ENCODE measurements at regions not wholly inside any gene's neighbourhood (a gene's known extent, or its start where the extent isn't known, plus 50 kb on each side); places are given as distances from the start of the nearest gene placed in this dataset.

DNA sequence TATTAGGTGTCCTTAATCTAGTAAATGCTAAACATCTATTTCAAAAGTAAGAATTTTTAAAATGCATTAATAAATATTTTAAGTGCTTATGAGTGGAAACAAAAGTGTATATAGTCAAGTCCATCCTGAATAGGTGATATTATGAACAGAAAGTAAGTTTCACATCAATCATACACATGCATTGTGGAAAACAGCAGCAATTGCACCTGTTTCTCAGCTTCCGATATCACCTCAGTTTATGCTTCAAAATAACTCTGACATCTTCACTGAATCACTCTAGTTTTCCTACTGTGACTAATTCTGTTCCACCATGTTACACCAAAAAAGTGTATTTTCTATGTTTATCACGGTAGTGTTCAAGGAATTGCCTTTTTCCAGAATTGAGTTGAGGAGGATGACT, 172.6 kb upstream of the MANEA start:
- H3K36me3 ChIP-seq (replicated peaks; ENCODE audit: control insufficient read depth, insufficient read depth, low read length) = no peaks in the 10 kb centered on the region
- H3K4me3 ChIP-seq (ENCODE audit: insufficient read depth, low read depth, low read length) = no peak overlapping the region
- H3K27me3 ChIP-seq (ENCODE audit: control insufficient read depth, insufficient read depth, low read length) = no peaks in the 10 kb centered on the region
- no peak for DNase-seq

DNA sequence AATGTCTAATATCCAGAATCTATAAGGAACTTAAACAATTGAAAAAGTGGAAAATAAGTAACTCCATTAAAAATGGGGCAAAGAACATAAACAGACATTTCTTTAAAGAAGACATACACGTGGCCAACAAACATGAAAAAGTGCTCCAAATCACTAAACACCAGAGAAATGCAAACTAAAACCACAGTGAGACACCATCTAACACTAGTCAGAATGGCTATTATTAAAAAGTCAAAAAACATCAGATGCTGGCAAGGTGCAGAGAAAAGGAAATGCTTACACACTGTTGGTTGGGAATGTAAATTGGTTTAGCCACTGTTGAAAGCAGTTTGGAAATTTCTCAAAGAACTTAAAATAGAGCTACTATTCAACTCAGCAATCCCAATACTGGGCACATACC, 169.2 kb upstream of the MANEA start:
- Histone ChIP-seq H3K27me3 (ENCODE audit: control insufficient read depth, insufficient read depth, low read length) (no peaks in the 10 kb centered on the region), H3K4me3 (ENCODE audit: insufficient read depth, low read depth, low read length) (no peak overlapping the region), H3K36me3 (replicated peaks; ENCODE audit: control insufficient read depth, insufficient read depth, low read length) (no peaks in the 10 kb centered on the region)
- DNase-seq = no peak

GRCh38 chr6:95410168-95410567, 167.2 kb upstream of the MANEA start:
- no peak for DNase-seq
- Histone ChIP-seq H3K27me3 (ENCODE audit: control insufficient read depth, insufficient read depth, low read length) (no peaks in the 10 kb centered on the region), H3K36me3 (replicated peaks; ENCODE audit: control insufficient read depth, insufficient read depth, low read length) (no peaks in the 10 kb centered on the region), H3K4me3 (ENCODE audit: insufficient read depth, low read depth, low read length) (no peak overlapping the region)

DNA sequence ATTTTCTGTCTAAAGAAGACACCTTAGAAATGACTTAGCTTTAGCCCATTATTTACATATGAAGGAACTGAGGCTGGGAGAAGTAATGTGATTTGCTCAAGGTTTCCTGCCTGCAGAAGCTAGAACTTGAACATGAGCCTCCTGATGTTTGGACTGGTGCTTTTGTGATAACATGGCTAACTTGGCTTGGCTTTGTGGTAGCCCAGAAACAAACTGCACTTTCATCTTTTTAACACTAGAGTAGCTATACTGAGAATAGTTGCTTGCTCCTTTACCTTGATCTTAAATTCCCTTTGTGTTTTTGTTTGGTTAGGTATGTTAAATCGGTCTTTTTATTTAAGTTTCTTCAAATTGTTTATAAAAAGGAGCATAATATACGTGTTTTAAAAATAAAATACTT, 163.5 kb upstream of the MANEA start:
- no peaks in the 10 kb centered on the region for H3K27me3 ChIP-seq (ENCODE audit: control insufficient read depth, insufficient read depth, low read length)
- H3K4me3 ChIP-seq (ENCODE audit: insufficient read depth, low read depth, low read length) = no peak overlapping the region
- peak; percentile 0 for DNase-seq
- no peaks in the 10 kb centered on the region for H3K36me3 ChIP-seq (replicated peaks; ENCODE audit: control insufficient read depth, insufficient read depth, low read length)

DNA sequence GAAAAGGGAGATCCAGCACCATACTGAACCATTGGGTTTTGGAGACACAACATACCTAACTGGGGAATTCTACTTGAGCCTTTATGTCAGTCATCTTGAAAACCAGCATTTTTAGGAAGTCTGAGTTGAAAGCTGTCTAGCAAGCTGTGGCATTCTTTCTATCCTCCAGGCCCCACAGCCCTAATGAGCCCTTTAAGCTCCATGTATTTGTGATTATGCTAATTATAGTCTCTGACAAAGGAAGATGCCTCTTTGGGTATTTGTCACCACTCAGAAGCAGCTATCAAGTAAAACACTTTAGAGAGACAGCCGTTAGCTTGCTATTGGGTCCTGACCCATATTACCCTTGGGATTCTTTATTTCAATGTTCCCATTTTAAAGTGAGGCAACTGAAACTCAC, 159.5 kb upstream of the MANEA start:
- H3K36me3 ChIP-seq (replicated peaks; ENCODE audit: control insufficient read depth, insufficient read depth, low read length) = no peaks in the 10 kb centered on the region
- H3K27me3 ChIP-seq (ENCODE audit: control insufficient read depth, insufficient read depth, low read length) = no peaks in the 10 kb centered on the region
- H3K4me3 ChIP-seq (ENCODE audit: insufficient read depth, low read depth, low read length) = no peak overlapping the region
- DNase-seq = no peak

DNA sequence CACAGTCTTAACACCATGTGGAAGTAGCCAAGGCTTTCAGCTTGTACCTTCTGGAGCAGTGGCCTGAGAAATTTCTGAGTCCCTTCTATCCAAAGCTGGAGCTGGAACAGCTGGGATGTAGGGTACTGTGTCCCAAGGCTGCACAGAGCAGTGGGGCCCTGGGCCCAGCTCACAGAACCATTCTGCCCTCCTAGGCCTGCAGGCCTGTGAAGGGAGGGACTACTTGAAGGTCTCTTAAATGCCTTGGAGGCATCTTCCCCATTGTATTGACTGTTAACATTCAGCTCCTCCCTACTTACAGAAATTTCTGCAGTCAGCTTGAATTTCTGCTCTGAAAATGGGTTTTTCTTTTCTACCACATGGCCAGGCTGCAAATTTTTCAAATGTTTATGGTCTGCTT, 156.5 kb upstream of the MANEA start:
- Histone ChIP-seq H3K36me3 (replicated peaks; ENCODE audit: control insufficient read depth, insufficient read depth, low read length) (no peaks in the 10 kb centered on the region), H3K27me3 (ENCODE audit: control insufficient read depth, insufficient read depth, low read length) (no peaks in the 10 kb centered on the region), H3K4me3 (ENCODE audit: insufficient read depth, low read depth, low read length) (no peak overlapping the region)
- no peak for DNase-seq

DNA sequence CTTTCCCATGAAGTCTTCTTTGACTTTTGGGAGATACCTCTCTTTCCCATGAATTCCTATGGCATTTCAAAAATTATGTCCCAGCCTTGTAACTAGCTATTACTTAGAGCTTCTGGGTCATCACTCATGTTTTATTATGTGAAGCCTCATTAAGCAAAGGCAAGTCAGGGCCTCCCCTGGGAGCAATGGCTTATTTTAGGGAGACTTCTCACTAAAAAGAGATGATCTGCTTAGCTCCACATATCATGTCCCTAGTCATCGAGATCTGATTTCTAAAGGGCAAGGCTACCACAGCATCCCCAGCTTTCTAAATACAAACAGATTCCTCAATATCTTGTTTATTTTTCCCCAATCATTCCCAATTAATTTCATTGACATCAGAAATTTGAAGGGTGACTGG, 154.0 kb upstream of the MANEA start:
- Histone ChIP-seq H3K4me3 (ENCODE audit: insufficient read depth, low read depth, low read length) (no peak overlapping the region), H3K36me3 (replicated peaks; ENCODE audit: control insufficient read depth, insufficient read depth, low read length) (no peaks in the 10 kb centered on the region), H3K27me3 (ENCODE audit: control insufficient read depth, insufficient read depth, low read length) (no peaks in the 10 kb centered on the region)
- DNase-seq = no peak

GRCh38 chr6:95431637-95432228, 145.6 kb upstream of the MANEA start:
- H3K36me3 ChIP-seq (replicated peaks; ENCODE audit: control insufficient read depth, insufficient read depth, low read length) = no peaks in the 10 kb centered on the region
- peak; percentile 4 for DNase-seq
- no peak overlapping the region for H3K4me3 ChIP-seq (ENCODE audit: insufficient read depth, low read depth, low read length)
- no peaks in the 10 kb centered on the region for H3K27me3 ChIP-seq (ENCODE audit: control insufficient read depth, insufficient read depth, low read length)

GRCh38 chr6:95439741-95440140, 137.6 kb upstream of the MANEA start:
- Histone ChIP-seq H3K27me3 (ENCODE audit: control insufficient read depth, insufficient read depth, low read length) (no peaks in the 10 kb centered on the region), H3K36me3 (replicated peaks; ENCODE audit: control insufficient read depth, insufficient read depth, low read length) (no peaks in the 10 kb centered on the region), H3K4me3 (ENCODE audit: insufficient read depth, low read depth, low read length) (no peak overlapping the region)
- no peak for DNase-seq

DNA sequence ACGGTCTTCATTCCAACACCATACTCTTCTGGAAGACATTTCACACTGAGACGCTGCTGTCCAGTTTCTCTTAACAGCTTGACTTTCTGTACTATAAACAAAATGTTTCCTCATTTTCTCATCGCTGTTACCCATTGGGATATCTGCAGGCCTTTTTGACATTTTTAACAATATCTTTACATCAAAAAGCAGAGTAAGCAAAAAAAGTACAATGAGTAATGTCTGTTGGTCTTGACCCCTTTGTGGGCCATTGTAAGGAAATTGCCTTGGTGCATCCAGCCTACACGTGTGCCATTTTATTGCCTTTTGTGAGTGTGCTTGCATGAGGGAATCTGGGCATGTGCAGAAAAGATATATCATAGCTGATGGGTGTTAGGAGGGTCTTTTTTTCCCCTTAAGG, 129.1 kb upstream of the MANEA start:
- Histone ChIP-seq H3K4me3 (ENCODE audit: insufficient read depth, low read depth, low read length) (no peak overlapping the region), H3K36me3 (replicated peaks; ENCODE audit: control insufficient read depth, insufficient read depth, low read length) (no peaks in the 10 kb centered on the region), H3K27me3 (ENCODE audit: control insufficient read depth, insufficient read depth, low read length) (no peaks in the 10 kb centered on the region)
- no peak for DNase-seq

GRCh38 chr6:95469511-95469910, 107.8 kb upstream of the MANEA start:
- no peak overlapping the region for H3K4me3 ChIP-seq (ENCODE audit: insufficient read depth, low read depth, low read length)
- DNase-seq = no peak
- no peaks in the 10 kb centered on the region for H3K27me3 ChIP-seq (ENCODE audit: control insufficient read depth, insufficient read depth, low read length)
- H3K36me3 ChIP-seq (replicated peaks; ENCODE audit: control insufficient read depth, insufficient read depth, low read length) = no peaks in the 10 kb centered on the region

DNA sequence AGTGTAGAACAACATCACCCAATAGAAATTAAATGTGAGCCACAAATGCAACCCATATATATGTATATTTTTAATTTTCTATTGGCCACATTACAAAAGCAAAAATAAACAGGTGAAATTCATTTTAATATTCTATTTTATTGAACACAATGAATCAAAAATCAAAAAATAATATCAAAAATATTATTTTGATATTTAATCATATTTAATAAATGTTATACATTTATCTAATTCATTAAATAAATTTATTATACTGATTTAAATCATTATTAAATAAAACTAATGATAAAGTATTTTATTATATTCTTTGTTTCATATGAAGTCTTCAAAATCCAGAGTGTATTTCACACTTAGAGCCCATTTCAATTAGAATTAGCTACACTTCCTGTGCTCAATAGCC, 98.4 kb upstream of the MANEA start:
- DNase-seq = no peak
- Histone ChIP-seq H3K36me3 (replicated peaks; ENCODE audit: control insufficient read depth, insufficient read depth, low read length) (no peaks in the 10 kb centered on the region), H3K27me3 (ENCODE audit: control insufficient read depth, insufficient read depth, low read length) (no peaks in the 10 kb centered on the region), H3K4me3 (ENCODE audit: insufficient read depth, low read depth, low read length) (no peak overlapping the region)

DNA sequence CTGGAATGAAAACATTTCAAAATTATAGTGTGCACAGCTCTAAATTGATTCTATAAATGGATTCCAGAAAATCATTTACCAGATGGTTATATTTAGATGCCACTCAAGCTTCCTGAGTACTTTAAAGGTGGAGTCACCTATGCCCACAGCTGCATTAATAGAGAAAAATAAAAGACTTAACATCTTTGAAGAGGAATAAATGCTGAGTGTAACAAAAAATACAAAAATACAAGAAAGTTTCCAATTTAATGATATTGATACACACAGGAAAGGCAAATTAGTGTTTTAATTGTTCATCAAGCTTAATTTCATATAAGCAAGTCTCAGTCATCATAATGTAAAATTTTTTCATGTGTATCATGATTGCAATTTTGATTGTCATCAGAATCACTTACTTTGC, 89.5 kb upstream of the MANEA start:
- DNase-seq = no peak
- H3K4me3 ChIP-seq (ENCODE audit: insufficient read depth, low read depth, low read length) = no peak overlapping the region
- no peaks in the 10 kb centered on the region for H3K36me3 ChIP-seq (replicated peaks; ENCODE audit: control insufficient read depth, insufficient read depth, low read length)
- no peaks in the 10 kb centered on the region for H3K27me3 ChIP-seq (ENCODE audit: control insufficient read depth, insufficient read depth, low read length)

DNA sequence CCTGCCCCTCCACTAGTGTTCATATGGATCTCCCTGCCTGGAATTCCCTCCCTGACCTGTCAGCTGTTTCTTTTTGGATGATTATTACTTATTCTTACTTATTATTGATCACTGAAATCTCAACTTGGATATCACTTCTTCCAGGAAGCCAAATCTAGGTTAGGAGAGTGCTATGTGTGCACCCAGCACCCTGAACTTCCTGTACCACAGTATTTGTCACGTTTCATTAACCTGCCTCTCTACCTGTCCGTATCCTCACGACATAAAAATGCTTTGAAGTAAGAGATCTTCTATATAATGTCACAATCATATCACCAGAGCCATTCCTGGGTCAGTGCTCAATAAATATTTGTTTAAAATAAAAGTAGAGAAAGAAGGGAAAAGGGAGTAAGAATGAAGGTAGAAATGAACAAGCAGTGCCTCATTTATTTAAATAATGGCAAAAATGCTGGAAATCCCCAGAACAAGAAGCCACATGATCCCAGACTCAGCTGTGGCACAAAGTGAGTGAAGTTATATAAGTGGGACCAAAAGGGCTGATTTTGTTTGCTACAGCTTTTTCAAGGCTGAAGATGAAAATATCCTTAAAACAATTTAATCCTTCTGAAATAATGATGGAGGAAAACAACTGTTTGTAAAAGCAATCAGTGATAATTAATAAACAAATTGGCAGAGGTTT, 88.0 kb upstream of the MANEA start:
- DNase-seq = no peak
- H3K4me3 ChIP-seq (ENCODE audit: insufficient read depth, low read depth, low read length) = no peak overlapping the region
- H3K36me3 ChIP-seq (replicated peaks; ENCODE audit: control insufficient read depth, insufficient read depth, low read length) = no peaks in the 10 kb centered on the region
- no peaks in the 10 kb centered on the region for H3K27me3 ChIP-seq (ENCODE audit: control insufficient read depth, insufficient read depth, low read length)

DNA sequence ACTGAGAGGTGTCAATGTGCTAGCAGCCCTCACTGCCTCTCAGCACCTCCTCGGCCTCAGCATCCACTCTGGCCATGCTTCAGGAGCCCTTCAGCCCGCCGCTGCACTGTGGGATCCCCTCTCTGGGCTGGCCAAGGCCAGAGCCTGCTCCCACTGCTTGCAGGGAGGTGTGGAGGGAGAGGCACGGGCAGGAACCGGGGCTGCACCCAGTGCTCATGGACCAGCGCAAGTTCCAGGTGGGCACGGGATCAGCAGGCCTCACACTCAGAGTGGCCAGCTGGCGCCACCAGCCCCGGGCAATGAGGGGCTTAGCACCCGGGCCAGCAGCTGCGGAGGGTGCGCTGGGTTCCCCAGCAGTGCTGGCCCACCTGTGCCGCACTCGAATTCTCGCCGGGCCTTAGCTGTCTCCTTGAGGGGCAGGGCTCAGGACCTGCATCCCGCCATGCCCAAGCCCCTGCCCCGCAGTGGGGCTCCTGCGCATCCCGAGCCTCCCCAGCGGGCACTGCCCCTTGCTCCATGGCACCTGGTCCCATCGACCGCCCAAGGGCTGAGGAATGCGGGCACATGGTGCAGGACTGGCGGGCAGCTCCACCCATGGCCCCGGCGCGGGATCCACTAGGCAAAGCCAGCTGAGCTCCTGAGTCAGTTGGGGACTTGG, 80.4 kb upstream of the MANEA start:
- DNase-seq = no peak
- no peak overlapping the region for H3K4me3 ChIP-seq (ENCODE audit: insufficient read depth, low read depth, low read length)
- H3K36me3 ChIP-seq (replicated peaks; ENCODE audit: control insufficient read depth, insufficient read depth, low read length) = no peaks in the 10 kb centered on the region
- H3K27me3 ChIP-seq (ENCODE audit: control insufficient read depth, insufficient read depth, low read length) = no peaks in the 10 kb centered on the region

All from H7 (cell line).